NOMO-1 treated with dmso at 0.1 percent for 144 hours (cell line): ENCODE measurements at regions not wholly inside any gene's neighbourhood (a gene's known extent, or its start where the extent isn't known, plus 50 kb on each side); places are given as distances from the start of the nearest gene placed in this dataset.

ENCODE experiments used
- DNase-seq: peaks from one replicate; lab custom pipeline; 2025; ENCODE audit not compliant: unreplicated experiment; lab: John Stamatoyannopoulos, UW

DNA sequence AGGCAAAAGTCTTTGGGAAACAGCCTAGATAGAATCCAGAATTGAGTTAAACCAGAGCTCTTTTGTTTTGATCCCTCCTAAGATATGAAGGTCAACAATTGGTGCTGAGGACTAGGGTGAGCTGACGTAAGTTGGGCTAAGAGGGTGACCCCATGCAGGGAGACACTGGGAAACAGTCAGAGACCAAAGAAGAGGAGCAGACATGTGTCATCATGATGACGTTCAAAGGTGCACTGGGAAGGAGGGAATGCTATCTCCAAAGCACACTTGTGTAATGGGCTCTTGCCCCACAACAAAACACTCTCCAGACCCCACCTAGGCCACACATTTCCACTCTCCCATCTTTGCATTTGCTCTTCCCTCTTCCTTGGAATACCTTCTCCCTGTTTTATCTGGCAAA is 481.4 kb downstream of the COG6 start:
- DNase-seq = no peak

DNA sequence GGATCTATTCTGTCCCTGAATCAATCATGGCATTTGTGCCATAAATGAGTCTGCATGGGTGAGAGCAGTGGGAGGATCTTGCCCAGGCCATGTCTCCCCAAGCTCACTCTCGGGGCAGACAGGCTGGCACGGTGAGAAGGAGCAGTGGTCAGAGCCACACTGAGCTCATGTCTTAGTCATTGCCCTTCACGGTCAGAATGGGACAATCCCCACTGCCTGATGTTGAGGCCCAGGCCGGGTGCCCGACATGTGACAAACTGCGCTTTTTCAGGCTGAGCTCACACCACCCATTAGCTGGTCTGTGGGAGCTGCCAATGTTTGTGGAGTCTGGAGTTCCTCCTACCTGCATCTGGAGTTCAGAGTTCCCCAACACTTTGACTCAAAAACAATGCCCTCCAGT is 481.9 kb downstream of the COG6 start:
- DNase-seq = no peak

DNA sequence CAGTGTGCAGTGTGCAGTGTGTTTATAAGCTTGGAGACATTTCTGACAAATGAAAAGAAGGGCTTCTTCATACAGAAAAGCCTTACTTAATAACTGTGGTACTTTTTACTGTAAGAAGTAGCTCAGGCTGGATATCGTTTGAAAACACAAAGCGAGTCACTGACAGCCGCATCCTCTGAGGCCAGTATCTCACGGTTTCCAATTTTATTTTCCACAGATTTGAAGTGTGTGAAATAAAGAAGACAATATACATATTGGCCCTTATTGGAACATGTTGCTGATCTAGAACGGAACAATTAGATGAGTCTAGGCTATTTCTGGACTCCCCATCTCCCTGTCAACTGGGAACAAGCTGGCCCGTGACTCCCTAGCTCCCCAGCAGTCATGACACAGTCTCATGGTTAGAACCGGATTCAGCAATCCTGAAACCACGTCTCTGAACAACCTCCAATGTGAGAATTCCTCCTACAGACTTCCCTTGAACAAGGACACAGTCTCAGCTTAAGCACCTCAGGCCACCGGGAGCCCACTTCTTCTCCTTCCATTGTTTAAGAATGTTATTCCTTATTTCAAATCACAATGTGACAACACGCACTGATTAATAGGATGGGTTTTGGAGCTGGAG is 484.5 kb downstream of the COG6 start:
- no peak for DNase-seq

DNA sequence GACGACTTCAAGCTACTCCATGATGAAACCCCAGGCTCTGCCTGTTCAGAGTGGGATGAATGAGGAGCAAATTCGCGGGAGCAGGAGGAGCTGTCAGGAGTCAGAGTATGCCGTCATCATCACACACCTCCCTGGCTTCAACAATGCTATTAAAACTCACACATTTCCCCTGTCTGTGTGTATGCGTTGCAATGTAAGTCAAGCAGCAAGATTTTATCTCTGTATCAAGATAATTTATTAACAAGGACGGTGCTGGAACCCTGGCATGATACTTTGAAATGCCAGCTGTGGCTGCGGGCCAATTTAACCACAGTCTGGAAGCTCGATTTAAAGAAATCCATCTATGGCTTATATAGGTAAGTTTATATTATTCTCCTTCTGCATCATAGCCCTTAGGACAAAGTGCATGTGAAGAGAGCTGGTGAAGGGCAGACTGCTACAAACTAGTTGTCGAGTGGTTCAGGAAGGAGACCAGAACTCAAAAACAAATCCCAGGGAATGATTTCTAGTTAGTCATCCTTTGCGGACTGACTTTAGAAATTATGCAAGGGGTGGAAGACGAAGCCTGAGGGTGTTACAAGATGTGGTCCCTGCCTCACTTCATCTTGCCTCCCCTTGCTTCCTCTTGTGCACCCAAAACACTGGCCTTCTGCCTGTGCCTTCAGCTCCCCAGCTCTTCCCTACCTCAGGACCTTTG is 486.5 kb downstream of the COG6 start:
- no peak for DNase-seq

DNA sequence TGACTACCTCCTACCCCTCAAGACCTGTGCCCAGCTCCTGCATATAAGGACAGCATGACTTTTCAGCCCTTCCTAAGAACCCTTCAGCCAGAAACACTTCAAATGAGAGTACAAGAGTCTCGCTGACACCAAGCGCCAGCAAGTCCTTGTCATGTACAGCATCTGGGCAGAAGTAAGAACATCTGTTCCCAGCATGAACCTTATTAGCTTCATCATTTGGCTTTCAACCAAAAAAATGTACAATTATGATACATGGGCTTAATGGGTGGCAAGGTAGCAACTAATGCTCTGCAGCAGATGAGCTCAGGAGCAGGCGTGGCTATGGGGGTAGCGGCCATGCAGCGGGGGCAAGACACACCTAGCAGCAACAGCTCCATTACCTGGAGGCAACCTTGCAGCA is 487.6 kb downstream of the COG6 start:
- DNase-seq = no peak

DNA sequence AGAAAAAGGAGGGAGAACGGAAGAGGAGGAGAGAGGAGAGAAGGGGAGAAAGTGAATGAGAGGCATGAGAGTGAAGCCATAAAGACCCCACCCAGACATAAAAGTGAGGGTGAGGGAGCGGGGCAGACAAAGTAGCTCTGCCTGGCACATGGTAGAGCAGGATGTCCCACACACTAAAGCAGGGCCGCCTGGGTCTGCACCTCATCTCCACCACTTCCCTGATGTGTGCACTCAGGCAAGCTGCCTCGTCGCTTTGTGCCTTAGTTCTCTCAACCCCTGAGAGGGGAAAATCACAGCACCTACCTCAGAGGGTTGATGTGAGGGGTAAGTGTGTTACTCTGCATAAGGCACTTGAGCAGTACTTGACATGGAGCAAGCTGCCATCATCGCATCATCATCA is 488.1 kb downstream of the COG6 start:
- DNase-seq = no peak

DNA sequence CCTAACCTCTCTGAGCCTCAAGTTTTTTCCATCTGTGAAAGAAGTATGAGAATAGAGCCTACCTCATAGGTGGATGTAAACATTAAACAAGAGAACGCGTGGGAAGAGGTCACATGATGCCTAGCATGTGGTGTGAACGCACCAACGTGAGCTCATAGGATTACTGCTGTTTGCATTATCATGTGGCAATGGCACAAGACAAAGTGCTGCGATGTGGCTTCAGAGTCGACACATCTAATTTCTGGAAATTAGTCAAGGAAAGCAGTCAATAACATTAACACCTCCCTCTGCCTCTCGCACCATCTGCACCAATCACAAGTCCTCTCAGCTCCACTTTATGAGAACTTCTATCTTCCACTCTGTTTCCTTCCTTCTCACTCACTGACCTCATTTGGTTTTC is 489.7 kb downstream of the COG6 start:
- no peak for DNase-seq

DNA sequence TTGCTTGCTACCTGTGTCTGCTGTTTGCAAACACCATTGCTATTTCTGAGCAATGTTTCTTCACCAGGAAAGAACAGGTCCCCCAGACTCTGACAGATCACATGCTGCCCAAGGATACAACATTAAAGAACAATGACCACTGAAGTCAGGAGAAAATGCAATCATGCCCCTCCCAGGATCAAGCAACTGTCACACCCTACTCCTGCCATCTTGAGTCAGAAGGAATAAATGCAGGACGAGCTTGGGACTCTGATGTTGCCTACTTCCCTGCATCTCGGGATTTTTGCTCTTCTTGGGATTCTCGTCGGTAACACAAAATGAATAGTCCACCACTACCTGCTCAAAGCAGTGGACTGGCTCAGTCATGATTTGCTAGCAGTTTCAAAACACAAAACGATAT is 490.6 kb downstream of the COG6 start:
- no peak for DNase-seq

DNA sequence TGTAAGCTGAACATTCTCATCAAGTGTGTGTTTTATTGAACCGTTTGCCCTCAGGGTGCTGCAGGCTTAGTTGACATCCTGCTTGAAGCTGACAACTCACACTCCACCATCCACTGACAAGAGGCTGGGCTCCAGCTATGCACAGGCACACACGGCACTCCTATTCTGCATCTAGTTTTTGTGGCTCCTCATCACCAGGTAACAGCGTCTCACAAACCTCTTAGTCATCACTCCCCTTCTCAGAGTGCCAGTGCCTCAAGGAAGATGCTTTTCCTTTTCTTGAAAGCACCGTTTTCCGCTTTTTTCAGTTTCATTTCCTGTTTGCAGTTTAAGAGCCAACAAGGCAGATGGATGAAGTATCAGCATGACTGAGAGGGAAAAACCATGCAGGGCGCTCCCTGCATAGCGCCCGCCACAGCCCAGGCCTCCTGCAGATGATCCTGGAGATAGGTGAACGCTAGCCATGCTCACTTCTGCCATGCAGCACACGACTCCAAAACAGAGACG is 491.2 kb downstream of the COG6 start:
- no peak for DNase-seq

DNA sequence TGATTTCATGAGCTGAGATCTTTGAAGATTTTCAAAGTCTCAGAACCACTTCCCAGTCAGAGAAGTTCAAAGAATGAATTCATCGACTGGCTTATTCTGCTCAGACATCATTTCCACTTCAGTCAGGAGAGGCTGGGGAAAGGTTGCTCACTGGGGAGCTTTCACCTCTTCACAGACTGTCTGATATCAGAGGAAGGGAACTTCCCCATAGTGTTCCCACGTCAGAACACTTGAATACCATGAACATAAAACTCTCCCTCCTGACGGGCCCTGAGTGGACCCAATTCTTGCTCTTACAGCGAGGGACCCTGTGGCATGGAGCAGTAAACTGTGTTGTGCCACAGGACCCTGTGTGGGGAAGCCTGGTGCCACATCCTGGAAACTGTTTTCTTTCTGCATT is 492.6 kb downstream of the COG6 start:
- DNase-seq = no peak

DNA sequence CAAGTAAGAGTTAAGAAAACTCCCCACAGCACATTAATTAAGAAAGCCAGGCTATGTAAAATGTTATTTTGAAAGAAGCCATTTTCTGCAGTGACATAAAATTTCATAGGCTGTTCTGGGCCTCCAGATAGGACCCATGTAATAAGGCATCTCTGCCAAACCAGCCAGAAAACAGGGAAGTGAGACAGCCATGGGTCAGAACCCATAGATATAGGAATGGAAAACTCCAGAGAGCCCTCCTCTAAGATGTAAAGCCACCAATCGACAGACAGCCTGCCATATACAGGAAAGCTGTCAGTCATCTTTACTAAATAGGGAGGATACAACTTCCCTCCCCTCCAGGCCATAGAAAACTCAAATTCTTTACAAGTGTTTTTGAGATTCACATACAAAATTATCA is 493.3 kb downstream of the COG6 start:
- DNase-seq = no peak

DNA sequence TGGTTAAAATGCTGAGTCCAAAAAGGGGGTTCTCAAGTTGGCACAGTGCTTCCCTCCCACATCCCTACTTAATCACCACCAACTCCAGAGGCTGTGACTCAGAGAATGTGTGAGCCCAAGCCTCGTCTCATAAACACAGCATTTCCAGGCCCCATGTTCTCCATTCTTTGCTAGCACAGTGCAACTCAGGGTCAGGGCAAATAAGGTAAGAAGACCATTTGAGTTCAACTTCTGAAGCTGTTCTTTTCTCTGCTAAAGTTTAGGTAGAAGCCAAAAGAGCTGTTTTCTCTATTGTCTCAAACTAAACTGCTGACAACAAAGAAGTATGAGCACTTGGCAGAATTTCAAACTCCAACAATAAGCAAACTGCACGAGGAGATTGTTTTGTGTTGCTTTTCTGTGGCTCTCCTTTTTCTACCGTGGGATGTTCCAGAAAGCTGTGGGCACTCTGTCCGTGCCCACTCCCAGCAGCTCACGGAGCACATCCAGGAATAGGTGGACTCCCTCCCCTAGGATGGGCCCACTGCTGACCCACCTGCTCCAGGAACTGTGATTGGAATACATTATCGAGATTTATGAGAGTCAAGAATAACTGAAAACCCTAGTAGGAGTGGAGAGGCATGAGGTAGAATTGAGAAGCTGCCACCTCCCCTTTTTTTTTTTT is 494.3 kb downstream of the COG6 start:
- DNase-seq = no peak

DNA sequence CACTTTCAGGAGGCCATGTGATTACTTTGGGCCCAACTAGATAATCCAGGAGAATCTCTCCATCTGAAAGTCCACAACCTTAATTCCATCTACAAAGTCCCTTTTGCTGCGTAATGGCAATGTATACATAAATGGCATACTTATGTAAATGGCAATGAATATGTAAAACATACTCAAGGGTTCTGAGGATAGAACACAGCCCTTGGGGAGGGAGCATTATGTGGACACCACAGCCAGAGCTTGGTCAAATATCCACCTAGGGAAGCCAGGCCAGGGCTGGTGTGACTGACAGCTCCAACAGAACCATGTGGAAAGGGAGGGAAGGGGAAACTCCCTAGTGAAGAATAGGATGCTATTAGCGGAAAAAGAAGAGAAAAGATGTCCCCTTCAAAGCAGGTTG is 496.2 kb downstream of the COG6 start:
- no peak for DNase-seq

DNA sequence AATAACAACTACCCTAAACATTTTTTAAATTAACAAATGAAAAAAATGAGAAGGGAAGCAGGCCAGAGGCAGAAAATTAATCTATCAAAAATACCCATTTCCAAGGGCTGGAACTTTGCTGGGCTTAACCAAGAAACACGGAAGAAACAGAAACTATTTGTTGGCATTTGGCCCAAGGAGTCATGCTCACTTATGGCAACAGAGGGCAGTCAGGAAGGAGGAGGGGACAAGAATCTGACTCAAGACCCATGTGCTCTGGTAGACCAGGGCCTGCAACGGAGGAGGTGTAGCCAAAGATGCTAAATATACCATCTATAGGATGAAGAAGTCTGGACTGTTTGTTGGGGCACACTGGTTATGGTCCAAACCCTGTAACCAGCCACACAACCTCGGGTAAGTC is 496.7 kb downstream of the COG6 start:
- no peak for DNase-seq

DNA sequence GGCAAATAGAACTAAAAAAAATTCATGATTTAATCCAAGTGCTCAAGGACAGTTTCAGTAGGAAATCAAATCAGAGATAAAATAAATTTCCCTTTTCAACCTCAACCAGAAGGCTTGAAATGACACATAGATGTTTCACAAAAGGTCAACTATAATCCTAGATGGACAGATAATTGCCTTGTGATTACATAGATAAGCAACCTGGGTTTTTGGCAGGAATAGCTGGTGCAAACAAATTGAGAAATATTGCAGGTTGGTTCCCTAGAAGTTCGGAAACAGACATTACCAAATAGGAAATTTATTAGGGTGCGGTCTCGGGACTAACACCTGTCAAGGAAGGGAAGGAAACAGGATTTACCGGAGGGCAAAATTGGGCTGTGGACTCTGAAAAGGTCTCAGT is 497.5 kb downstream of the COG6 start:
- DNase-seq = no peak

DNA sequence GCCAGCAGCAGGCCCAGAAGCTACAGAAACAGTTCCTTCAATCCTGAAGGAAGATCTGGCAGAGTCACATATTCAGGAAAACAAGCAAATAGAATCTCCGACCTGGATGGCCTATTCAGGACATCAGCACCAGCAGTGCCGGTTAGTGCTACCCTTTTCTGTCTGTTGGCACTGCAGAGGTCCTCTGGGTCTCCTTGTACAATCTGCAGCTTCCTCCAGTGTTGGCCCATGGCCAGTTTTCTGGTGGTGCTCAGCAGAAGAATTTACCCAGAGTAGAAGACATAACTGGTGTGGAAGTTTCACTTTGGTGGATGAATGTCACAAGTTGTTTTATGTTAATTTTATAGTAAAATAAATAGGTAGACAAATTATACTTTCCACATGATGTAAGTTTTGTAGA is 498.1 kb downstream of the COG6 start:
- DNase-seq = no peak

DNA sequence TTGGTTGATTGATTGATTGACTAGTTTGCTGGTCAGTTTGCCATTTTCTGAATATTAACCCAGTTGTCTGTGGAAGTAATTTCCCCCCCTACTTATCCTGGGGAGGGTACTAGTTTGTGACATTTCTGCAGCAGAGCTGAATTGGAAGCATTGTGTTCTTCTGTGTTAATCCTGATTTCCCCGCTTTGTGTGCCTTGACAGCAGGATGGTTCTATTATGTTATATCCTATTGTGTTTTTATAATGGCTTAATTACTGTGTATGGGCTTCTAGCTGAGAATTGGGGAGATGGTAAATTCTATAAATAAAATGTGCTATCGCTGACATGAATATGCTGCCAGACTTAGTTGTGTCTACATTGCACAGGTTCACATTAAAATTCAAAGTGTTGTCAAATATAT is 499.7 kb downstream of the COG6 start:
- DNase-seq = no peak

DNA sequence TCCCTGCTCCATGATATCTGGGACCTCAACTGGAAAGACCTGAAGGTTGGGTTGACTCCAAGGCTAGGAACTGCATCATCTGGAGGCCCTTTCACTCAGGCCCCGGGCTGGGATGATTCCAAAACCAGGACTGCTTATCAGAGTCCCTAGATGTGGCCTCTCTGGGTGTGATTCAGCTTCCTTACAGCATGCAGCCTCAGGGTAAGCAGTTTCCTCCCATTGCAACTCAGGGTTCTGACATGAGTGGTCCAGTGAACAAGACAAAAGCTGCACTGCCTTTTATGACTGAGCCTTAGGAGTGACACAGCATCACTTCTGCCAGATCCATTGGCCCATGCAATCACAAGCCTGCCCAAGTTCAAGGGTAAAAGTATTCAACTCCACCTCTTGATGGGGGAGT is 502.8 kb downstream of the COG6 start:
- no peak for DNase-seq

DNA sequence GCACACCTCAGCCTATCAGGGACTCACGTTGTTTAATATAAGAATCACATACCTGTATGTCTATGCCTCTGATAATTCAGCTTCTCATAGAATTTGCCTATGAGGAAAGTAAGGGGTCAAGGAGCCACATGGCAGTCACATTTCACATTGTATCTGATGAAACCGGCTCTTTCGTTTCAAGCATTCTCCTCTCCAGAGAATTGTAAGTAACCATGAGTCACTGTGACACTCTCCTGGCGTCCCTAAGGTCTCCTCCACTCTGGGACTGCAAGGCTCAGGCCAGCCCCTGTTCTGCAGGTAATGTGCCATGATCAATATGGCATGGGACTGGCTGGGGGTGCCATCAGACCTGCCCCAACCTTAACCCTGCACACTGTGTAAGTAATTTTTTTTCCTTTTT is 503.3 kb downstream of the COG6 start:
- no peak for DNase-seq

DNA sequence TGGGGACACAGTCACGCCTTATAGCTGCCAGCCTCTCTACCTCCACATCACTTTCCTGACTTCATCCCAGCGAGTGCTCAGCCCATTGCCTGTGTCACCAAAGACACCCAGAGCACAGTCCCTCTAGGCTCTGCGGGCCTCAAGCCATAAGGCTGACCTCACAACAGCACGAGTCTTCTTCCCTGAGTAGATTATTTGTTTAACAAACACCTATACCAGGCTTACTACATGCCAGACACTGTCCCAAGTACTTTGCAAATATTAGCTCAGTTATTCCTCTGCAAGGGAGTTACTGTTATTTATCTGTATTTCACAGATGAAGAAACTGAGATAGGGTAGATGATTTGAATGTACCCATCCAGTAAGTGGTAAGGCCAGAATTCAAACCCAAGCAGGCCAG is 504.3 kb downstream of the COG6 start:
- DNase-seq = no peak

DNA sequence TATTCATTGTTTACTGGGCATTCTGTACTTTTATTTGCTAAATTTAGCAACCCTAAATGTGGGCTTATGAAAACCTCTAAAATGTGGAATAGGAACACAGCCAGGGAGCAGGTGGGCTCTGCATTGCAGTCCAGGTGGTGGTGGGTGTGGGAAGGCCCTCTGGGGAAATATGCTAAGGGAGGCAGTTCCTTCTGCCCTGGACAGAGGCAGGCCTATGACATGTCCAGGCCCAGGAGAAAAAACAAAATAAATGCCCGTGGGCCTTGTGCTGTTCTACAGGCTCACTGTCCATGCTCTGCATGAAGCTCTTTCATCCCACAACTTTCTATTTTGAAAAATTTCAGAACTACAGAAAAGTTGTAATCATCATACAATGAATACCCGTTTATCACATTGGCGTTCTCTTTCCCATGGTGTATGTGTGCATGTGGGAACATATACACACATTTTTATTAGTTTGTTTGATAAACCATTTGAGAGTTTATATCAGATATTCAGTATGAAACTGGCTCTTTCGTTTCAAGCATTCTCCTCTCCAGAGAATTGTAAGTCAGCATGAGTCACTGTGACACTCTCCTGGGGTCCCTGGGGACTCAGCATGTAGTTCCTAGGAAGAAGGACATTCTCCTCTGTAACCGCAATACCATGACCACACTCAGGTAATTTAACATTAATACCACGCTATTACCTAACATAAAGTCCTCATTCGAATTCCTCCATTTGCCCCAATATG is 505.3 kb downstream of the COG6 start:
- no peak for DNase-seq

DNA sequence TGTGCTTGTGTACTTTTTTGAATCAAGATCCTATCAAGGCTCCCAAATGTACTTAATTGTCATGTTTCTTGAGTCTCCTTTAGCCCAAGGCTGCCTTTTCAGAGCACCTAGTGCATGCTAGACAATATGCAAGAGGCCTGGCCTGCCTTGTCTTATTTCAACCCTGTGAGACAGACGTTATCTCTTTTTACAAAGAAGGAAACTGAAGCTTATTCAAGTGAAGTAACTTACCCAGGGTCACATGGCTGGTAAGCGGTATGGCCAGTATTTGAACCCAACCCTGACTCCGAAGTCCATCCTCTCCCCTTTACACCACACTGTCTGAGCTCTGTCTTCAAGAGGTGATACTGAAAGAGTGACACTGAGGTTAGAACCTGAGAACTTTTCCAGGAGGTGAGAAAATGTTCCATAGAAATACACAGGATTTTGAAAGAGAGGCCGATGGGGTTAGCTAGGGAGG is 505.1 kb downstream of the FOXO1 start:
- DNase-seq = no peak
